Frontal cortex (tissue), 3 donors: ENCODE measurements at regions not wholly inside any gene's neighbourhood (a gene's known extent, or its start where the extent isn't known, plus 50 kb on each side); places are given as distances from the start of the nearest gene placed in this dataset.

Experiments used
- DNase-seq, 2 donors: peaks; one replicate each; pipeline ENCODE4 v3.0.0; 2012; ENCODE audit warnings: low spot score in 2 of 2
- FAIRE-seq: peaks from 2 replicates; lab custom pipeline; 2012; peaks lifted over from hg19 to GRCh38; lab: Jason Lieb, UNC
- donor health status: control.
- donor health status: control.
- donor health status: control.

GRCh38 chr20:52824494-52825216 lies 147.5 kb upstream of the TSHZ2 start:
- FAIRE-seq: no peak
- no peak for DNase-seq

- no peak for FAIRE-seq
Observed at GRCh38 chr20:52823303-52823702, 148.9 kb upstream of the TSHZ2 start.

DNA sequence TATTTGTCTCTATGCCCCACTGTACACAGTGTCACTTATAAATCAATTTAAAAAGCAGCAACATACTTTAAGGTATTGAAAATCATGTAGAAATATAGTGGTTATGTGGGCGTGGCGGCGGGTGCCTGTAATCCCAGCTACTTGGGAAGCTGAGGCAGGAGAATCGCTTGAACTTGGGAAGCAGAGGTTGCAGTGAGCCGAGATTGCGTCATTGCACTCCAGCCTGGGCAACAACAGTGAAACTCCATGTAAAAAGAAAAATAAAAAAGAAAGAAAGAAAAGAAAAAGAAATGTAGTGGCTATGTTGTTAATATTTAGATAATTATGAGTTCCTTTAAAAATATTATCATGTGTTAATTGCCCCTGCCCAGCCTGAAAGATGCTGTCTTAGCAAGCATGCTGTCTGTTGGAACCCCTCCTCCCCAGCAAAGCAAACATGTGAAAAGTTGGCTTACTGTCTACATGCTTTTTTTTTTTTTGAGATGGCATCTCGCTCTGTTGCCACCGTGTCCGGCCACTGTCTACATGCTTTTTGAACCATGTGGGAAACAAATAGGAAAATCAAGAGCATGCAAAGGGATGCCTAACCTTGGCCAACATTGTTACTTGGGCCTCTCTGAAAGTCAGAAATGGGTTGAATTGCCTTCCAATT lies 151.4 kb upstream of the TSHZ2 start:
- FAIRE-seq: no peak
- no peak for DNase-seq

More at GRCh38 chr20:52823303-52823702, 148.9 kb upstream of the TSHZ2 start:
- DNase-seq: no peak

DNA sequence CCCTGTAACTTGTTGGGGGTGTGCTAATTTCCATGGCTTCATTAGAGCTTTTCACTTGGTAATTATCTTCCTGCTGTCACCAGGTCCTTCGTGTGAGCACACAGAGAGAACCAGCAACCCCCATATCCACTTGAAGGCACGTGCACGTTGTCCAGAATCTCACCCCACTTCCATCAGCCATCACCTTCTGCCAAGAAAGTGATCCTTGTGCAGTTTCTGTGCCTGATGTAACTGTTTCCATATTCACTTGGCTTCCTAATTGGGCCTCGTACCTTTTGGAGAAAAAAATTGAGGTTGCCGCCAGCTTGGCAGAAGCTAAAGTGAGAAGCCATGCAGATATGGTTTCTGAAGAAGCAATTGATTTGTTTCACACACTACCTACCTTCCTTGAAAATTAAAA lies 153.7 kb upstream of the TSHZ2 start:
- FAIRE-seq (no peak), DNase-seq (no peak)

DNA sequence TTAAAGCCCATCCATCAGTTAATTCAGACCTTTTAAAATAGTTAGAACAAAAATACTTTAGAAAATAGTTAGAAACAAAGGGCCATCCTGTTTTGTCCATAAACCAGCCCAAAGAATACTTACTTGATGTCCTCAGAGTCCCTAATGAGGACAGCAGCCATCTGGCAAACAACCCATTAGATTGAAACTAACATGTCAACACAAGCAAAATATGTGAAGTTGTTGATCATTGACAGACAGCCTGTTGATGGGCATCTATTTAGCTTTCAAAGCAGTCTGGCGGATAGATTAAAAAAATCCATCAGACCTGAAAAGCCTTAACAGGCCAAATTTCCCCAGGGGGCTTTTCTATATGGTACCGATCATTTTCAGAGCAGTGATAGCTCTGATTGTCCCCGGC lies 154.2 kb upstream of the TSHZ2 start:
- DNase-seq (no peak), FAIRE-seq (no peak)

DNA sequence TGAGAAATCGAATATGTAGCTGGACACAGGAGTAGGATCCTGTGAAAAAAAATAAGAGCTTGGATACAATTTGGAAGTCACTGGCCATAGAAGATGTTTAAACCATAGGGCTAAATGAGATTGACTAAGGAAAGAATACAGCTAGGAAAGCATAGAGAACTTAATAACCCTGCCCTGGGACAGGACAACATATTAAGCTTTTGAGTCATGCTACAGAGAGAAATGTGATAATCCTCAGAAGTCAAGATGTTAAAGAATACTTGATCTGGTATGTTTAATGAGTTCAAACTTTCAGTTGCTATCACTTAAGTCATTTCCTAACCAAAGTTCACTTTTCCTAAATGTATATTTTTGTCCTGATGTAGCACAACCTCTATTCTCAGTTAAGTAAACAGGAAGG lies 154.6 kb upstream of the TSHZ2 start:
- no peak for DNase-seq

GRCh38 chr20:52814371-52814770 lies 157.8 kb upstream of the TSHZ2 start:
- FAIRE-seq (no peak), DNase-seq (no peak)

More for the DNA sequence above, 154.6 kb upstream of the TSHZ2 start:
- no peak for FAIRE-seq

DNA sequence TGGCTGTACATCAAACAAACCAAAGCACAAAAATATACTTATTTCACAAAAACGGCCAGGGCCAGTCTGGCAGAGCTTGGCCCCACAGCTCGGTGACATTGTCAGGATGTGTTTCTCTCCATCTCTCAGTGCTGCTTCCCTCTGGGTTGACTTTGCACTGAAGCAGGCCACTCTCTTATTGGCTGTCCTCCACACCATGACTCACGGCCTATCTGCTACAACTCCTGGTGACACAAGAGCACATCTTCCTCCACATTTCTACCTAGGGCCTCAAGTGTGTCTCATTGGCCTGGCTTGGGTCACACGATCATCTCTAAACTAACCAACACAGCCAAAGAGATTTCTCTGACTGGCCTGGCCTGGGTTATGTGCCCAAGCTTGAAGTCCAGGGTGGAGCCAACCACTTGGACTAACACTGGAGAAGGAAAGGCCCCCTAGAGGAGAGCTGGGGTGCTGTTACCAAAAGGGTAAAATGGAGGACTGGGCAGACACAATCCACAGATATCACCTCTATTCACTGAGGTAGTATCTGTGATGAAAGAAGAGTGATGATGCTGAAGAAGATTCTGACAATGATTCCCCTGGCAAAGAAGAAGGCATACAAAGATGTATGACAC lies 159.8 kb upstream of the TSHZ2 start:
- FAIRE-seq (no peak), DNase-seq (no peak)

GRCh38 chr20:52809003-52809402 lies 163.2 kb upstream of the TSHZ2 start:
- no peak for FAIRE-seq
- no peak for DNase-seq

GRCh38 chr20:52806918-52807317 lies 165.2 kb upstream of the TSHZ2 start:
- DNase-seq (no peak), FAIRE-seq (no peak)

- DNase-seq (no peak), FAIRE-seq (no peak)
Observed at GRCh38 chr20:52805843-52806242, 166.3 kb upstream of the TSHZ2 start.

GRCh38 chr20:52805296-52805571 lies 166.9 kb upstream of the TSHZ2 start:
- FAIRE-seq (no peak), DNase-seq (no peak)

GRCh38 chr20:52804497-52805295 lies 167.5 kb upstream of the TSHZ2 start:
- DNase-seq: no peak
- FAIRE-seq: no peak

- no peak for DNase-seq
- no peak for FAIRE-seq
Observed at GRCh38 chr20:52801628-52802006, 170.5 kb upstream of the TSHZ2 start.

DNA sequence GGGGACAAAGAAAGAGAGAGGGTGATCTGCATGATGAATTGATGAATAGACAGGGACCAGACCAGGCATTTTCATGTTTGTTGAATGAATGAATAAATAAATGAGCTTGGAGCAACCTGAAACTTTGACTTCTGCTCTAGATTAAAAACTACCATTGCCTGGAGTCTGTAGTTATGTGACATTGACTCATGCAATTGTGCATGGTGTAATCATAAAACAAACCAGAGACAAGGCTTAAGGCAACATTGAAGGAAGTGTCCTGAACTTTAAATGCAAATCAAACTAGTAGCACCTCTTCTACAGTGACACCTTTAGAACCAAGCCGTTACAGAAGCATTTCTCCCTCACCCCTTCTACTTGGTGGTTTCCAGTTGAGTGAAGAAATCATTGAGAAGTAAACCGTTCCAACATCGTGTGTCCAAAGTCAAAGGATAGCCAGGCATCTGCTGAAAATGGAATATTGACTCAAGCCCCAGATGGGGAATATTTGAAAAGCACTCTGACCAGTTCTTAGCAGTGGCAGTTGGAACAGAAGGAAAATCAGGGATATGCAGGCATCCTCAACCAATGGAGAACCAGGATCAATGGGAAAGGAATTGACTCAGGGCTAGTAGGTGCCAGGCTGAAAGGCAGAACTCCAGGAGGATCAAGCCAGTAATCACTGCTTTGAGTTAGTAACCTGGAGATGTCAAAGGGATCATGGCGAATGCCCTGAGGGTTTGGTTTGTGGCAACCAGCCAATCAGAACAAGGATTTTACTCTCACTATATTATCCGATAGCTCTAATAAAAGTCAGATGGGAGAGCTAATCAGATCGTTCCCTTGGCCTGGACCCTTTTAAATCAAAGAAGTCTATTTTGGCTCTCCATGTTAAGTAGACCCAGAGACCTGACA lies 171.2 kb upstream of the TSHZ2 start:
- no peak for DNase-seq
- FAIRE-seq: no peak

- DNase-seq (no peak), FAIRE-seq (no peak)
Observed at GRCh38 chr20:52799130-52799529, 173.0 kb upstream of the TSHZ2 start.

DNA sequence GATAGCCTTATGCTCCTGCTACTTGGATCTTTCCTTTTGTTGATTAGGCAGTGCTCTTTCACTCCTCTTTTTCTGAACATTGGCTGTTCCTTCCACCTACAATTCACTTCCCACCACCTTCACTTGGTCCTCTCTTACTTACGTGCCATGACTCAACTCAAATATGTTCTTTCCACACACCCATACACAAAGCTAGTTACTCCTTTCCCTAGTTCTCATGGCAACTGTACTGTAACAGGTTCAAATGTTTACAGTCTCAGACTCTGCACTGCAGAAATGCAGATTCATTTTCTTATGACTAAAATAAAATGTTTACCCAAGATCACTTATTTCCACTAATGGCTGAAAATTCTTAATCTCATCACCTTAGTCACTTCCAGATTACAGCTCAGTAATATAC lies 174.0 kb upstream of the TSHZ2 start:
- DNase-seq (no peak), FAIRE-seq (no peak)

- FAIRE-seq: peak; percentile 98
- no peak for DNase-seq
Observed at GRCh38 chr20:52794853-52795252, 177.3 kb upstream of the TSHZ2 start.

DNA sequence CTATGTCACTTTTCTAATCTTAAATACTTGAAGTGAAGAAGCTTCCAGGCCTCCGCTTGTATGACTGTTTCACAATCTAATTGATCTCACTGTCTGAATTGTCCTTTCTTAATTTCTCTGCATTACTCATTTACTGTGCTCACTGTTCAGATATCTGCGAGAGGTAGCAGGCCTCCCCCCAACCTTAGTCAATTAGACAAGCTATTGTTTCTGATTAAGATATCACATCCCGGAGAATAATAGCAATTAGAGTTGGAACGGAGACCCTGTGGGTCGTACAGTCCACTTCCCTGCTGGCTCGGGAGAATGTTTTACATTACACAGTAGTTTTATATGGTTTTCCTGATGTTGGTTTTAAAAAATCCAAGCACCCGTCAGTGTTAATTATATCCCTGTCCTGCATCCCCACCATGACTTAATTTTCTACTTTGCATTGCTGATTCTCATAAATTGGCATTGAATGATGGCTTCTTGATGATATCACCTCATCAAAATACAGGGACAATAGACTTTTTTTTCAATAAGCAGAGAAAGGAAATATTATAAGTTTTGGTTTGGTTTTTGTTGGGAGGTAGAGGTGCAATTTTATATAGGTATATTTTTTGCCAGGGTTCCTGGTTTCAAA lies 178.7 kb upstream of the TSHZ2 start:
- DNase-seq (no peak), FAIRE-seq (no peak)
